ENCODE measurements at regions not wholly inside any gene's neighbourhood (a gene's known extent, or its start where the extent isn't known, plus 50 kb on each side); places are given as distances from the start of the nearest gene placed in this dataset.
A peak's percentile ranks its signal among the peaks of the same experiment; 100 is the strongest.

DNA sequence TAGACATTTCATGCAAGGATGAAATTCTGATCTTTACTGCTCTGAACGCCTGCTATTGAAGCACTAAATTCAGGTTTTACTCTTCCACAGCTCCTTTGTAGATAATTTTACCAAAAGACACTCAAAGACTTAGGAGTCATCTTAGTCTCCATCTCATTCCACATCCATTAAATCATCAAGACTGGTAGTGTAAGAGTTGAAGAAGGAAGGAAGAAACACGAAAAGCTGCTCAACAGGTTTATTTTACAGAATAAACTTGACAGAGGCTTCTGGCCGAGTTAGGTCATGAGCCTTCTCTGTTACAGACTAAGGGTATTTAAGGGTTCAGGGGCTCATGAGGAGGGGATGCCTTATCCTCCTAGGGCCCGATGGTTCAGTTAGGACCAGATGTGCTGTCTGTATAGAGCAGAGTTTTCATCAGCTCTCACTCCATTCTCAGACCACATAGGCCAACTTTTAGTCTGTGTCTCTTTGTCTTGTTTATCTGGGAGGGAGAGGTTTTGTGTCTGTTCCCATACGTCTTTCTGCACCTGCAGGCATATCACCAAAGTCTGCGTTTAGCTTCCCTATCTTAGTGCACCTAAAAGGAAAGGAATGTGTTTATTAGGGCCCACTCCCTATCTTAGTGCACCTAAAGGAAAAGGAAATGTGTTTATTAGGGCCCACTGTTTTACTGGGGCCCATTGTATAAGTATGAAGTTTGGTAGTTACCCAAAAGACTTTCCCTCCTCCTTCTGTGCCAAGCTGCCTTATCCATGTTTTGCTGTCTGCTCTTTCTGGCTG, 57.4 kb upstream of the RGS18 start:
- Histone ChIP-seq H3K4me1 (ENCODE audit: insufficient read depth, poor library complexity, severe bottlenecking) (peaks cover 15% of the 10 kb centered on the region), H3K27ac (ENCODE audit: poor library complexity, severe bottlenecking) (no peak overlapping the region), H3K9me3 (ENCODE audit: severe bottlenecking) (no peaks in the 10 kb centered on the region), H3K27me3 (ENCODE audit: insufficient read depth, poor library complexity, severe bottlenecking) (no peaks in the 10 kb centered on the region), H3K36me3 (ENCODE audit: low read depth) (no peaks in the 10 kb centered on the region), H3K4me3 (ENCODE audit: severe bottlenecking) (no peak overlapping the region)
- ATAC-seq (ENCODE audit: low read depth), result no peak
- TF ChIP-seq, protein P1, sequence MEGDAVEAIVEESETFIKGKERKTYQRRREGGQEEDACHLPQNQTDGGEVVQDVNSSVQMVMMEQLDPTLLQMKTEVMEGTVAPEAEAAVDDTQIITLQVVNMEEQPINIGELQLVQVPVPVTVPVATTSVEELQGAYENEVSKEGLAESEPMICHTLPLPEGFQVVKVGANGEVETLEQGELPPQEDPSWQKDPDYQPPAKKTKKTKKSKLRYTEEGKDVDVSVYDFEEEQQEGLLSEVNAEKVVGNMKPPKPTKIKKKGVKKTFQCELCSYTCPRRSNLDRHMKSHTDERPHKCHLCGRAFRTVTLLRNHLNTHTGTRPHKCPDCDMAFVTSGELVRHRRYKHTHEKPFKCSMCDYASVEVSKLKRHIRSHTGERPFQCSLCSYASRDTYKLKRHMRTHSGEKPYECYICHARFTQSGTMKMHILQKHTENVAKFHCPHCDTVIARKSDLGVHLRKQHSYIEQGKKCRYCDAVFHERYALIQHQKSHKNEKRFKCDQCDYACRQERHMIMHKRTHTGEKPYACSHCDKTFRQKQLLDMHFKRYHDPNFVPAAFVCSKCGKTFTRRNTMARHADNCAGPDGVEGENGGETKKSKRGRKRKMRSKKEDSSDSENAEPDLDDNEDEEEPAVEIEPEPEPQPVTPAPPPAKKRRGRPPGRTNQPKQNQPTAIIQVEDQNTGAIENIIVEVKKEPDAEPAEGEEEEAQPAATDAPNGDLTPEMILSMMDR (IDR thresholded peaks at IDR 0.05; ENCODE audit: poor library complexity, severe bottlenecking), result no peak
- DNase-seq (ENCODE audit: low spot score), result no peak

DNA sequence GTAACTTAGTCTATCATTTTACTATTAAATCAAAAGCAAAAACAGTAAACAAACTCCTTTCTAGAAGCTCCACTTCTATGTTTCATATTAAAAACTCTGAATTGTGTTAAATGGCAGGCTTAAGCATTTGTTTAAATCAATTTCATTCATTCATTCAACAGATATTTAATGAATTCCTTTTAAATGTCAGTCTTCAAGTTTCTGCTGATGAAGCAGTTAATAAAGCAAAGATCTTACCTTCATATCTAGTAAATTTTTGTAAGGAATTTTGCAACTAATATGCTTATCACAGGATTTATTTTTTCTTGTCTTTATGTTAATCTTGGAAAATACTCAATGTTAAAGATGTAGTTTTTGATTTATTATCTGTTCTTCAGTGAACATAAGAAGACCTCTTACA, 54.1 kb upstream of the RGS18 start:
- peak overlapping the region; percentile 44 for H3K27ac ChIP-seq (ENCODE audit: poor library complexity, severe bottlenecking)
- no peaks in the 10 kb centered on the region for H3K36me3 ChIP-seq (ENCODE audit: low read depth)
- DNase-seq (ENCODE audit: low spot score) (no peak), ATAC-seq (ENCODE audit: low read depth) (no peak)
- no peaks in the 10 kb centered on the region for H3K27me3 ChIP-seq (ENCODE audit: insufficient read depth, poor library complexity, severe bottlenecking)
- TF ChIP-seq, protein P1 (IDR thresholded peaks at IDR 0.05; ENCODE audit: poor library complexity, severe bottlenecking), result no peak
- no peak overlapping the region for H3K4me3 ChIP-seq (ENCODE audit: severe bottlenecking)
- no peaks in the 10 kb centered on the region for H3K9me3 ChIP-seq (ENCODE audit: severe bottlenecking)
- H3K4me1 ChIP-seq (ENCODE audit: insufficient read depth, poor library complexity, severe bottlenecking), result peaks cover 15% of the 10 kb centered on the region

DNA sequence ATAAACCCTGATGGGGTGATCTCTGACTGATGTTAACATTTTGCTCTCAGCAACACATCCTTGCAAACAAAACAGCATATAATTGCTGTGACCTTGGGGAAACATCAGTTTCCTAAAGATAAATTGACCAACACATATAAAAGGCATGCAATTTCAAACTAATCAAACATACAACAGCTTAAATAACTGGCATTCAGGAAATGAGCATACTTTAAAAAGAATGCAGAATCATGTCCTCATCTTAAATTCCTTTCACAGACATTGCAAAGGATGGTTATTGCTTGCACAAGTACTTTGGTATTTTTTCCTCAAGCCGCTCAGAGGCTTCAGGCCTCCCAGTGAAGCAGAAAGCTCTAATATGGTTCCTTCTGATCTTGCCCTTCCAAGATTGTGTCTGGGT, 53.4 kb upstream of the RGS18 start:
- no peaks in the 10 kb centered on the region for H3K27me3 ChIP-seq (ENCODE audit: insufficient read depth, poor library complexity, severe bottlenecking)
- H3K9me3 ChIP-seq (ENCODE audit: severe bottlenecking), result no peaks in the 10 kb centered on the region
- peaks cover 15% of the 10 kb centered on the region for H3K4me1 ChIP-seq (ENCODE audit: insufficient read depth, poor library complexity, severe bottlenecking)
- peak; percentile 80 for ATAC-seq (ENCODE audit: low read depth)
- no peak for DNase-seq (ENCODE audit: low spot score)
- H3K27ac ChIP-seq (ENCODE audit: poor library complexity, severe bottlenecking), result peak overlapping the region; percentile 44
- H3K36me3 ChIP-seq (ENCODE audit: low read depth), result no peaks in the 10 kb centered on the region
- TF ChIP-seq, protein P1 (IDR thresholded peaks at IDR 0.05; ENCODE audit: poor library complexity, severe bottlenecking), result no peak
- H3K4me3 ChIP-seq (ENCODE audit: severe bottlenecking), result no peak overlapping the region

DNA sequence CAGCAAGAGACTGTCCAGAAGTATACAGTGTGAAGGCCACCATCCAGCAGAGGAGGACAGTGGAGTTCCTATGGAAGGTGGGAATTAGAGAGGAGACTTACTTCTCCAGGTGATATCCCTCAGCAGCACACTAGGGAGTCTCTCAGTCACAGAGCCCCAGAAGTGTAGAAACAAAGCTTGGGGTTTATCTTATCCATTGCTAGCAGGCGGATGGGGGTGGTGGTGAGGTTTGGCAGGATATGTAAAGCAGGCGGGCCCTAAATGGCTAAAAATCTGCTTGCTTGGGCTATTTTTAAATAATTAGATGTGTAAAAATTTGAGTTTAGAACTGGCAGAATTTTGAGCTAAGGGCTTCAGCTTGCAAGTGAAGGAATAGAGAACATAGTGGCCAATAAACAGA, 50.1 kb upstream of the RGS18 start:
- DNase-seq (ENCODE audit: low spot score) (no peak), ATAC-seq (ENCODE audit: low read depth) (no peak)
- H3K27ac ChIP-seq (ENCODE audit: poor library complexity, severe bottlenecking), result no peak overlapping the region

More for the DNA sequence above, 50.1 kb upstream of the RGS18 start:
- Histone ChIP-seq H3K9me3 (ENCODE audit: severe bottlenecking) (no peaks in the 10 kb centered on the region), H3K27me3 (ENCODE audit: insufficient read depth, poor library complexity, severe bottlenecking) (no peaks in the 10 kb centered on the region), H3K4me3 (ENCODE audit: severe bottlenecking) (no peak overlapping the region), H3K36me3 (ENCODE audit: low read depth) (no peaks in the 10 kb centered on the region), H3K4me1 (ENCODE audit: insufficient read depth, poor library complexity, severe bottlenecking) (peaks cover 15% of the 10 kb centered on the region)
- TF ChIP-seq, protein P1 (IDR thresholded peaks at IDR 0.05; ENCODE audit: poor library complexity, severe bottlenecking), result no peak
